ENCODE measurements at regions not wholly inside any gene's neighbourhood (a gene's known extent, or its start where the extent isn't known, plus 50 kb on each side); places are given as distances from the start of the nearest gene placed in this dataset.

- DNase-seq (ENCODE audit: low read depth in 2 of 2) = no peak
These were observed 103.9 kb upstream of the RET start for GRCh38 chr10:42972946-42973345.

- DNase-seq (ENCODE audit: low read depth in 2 of 2) = no peak
These were observed 103.5 kb upstream of the RET start for GRCh38 chr10:42973411-42973810.

GRCh38 chr10:42973870-42974692 is 102.8 kb upstream of the RET start:
- no peak for DNase-seq (ENCODE audit: low read depth in 2 of 2)

GRCh38 chr10:42974693-42975002 is 102.2 kb upstream of the RET start:
- DNase-seq (ENCODE audit: low read depth in 2 of 2) = no peak

- no peak for DNase-seq (ENCODE audit: low read depth in 2 of 2)
These were observed 101.8 kb upstream of the RET start for GRCh38 chr10:42975005-42975493.

- DNase-seq (ENCODE audit: low read depth in 2 of 2) = no peak
These were observed 101.1 kb upstream of the RET start for GRCh38 chr10:42975558-42976340.

GRCh38 chr10:42976351-42977031 is 100.4 kb upstream of the RET start:
- no peak for DNase-seq (ENCODE audit: low read depth in 2 of 2)

GRCh38 chr10:42977032-42977416 is 99.8 kb upstream of the RET start:
- DNase-seq (ENCODE audit: low read depth in 2 of 2) = no peak

- no peak for DNase-seq (ENCODE audit: low read depth in 2 of 2)
These were observed 97.7 kb upstream of the RET start for GRCh38 chr10:42979181-42979580.

- DNase-seq (ENCODE audit: low read depth in 2 of 2) = no peak
These were observed 97.0 kb upstream of the RET start for GRCh38 chr10:42979721-42980467.

GRCh38 chr10:42980553-42981357 is 96.1 kb upstream of the RET start:
- no peak for DNase-seq (ENCODE audit: low read depth in 2 of 2)

GRCh38 chr10:42981358-42982236 is 95.3 kb upstream of the RET start:
- no peak for DNase-seq (ENCODE audit: low read depth in 2 of 2)

- no peak for DNase-seq (ENCODE audit: low read depth in 2 of 2)
These were observed 93.9 kb upstream of the RET start for GRCh38 chr10:42982891-42983506.

- no peak for DNase-seq (ENCODE audit: low read depth in 2 of 2)
These were observed 93.3 kb upstream of the RET start for GRCh38 chr10:42983591-42983990.

- no peak for DNase-seq (ENCODE audit: low read depth in 2 of 2)
These were observed 92.7 kb upstream of the RET start for GRCh38 chr10:42984035-42984610.

- DNase-seq (ENCODE audit: low read depth in 2 of 2) = no peak
These were observed 92.0 kb upstream of the RET start for GRCh38 chr10:42984761-42985325.

- no peak for DNase-seq (ENCODE audit: low read depth in 2 of 2)
These were observed 91.2 kb upstream of the RET start for GRCh38 chr10:42985436-42986316.

GRCh38 chr10:42986633-42987032 is 90.2 kb upstream of the RET start:
- no peak for DNase-seq (ENCODE audit: low read depth in 2 of 2)
